GM12874 (cell line): ENCODE measurements at regions not wholly inside any gene's neighbourhood (a gene's known extent, or its start where the extent isn't known, plus 50 kb on each side); places are given as distances from the start of the nearest gene placed in this dataset.

ENCODE experiments used
- TF ChIP-seq, protein P1 (sequence below): IDR thresholded peaks from 2 replicates; pipeline ENCODE4 v1.5.1; 2011; ENCODE audit warnings: low read depth, mild to moderate bottlenecking, control low read depth, low read length, moderate library complexity; ENCODE audit not compliant: insufficient read depth

- TF ChIP-seq, protein P1, sequence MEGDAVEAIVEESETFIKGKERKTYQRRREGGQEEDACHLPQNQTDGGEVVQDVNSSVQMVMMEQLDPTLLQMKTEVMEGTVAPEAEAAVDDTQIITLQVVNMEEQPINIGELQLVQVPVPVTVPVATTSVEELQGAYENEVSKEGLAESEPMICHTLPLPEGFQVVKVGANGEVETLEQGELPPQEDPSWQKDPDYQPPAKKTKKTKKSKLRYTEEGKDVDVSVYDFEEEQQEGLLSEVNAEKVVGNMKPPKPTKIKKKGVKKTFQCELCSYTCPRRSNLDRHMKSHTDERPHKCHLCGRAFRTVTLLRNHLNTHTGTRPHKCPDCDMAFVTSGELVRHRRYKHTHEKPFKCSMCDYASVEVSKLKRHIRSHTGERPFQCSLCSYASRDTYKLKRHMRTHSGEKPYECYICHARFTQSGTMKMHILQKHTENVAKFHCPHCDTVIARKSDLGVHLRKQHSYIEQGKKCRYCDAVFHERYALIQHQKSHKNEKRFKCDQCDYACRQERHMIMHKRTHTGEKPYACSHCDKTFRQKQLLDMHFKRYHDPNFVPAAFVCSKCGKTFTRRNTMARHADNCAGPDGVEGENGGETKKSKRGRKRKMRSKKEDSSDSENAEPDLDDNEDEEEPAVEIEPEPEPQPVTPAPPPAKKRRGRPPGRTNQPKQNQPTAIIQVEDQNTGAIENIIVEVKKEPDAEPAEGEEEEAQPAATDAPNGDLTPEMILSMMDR, result no peak
Observed at GRCh38 chr5:58318468-58318867, 141.4 kb downstream of the PLK2 start.

GRCh38 chr5:58317808-58318207, 142.1 kb downstream of the PLK2 start:
- TF ChIP-seq, protein P1, result no peak

- TF ChIP-seq, protein P1, result no peak
Observed at GRCh38 chr5:58317009-58317408, 142.9 kb downstream of the PLK2 start.

DNA sequence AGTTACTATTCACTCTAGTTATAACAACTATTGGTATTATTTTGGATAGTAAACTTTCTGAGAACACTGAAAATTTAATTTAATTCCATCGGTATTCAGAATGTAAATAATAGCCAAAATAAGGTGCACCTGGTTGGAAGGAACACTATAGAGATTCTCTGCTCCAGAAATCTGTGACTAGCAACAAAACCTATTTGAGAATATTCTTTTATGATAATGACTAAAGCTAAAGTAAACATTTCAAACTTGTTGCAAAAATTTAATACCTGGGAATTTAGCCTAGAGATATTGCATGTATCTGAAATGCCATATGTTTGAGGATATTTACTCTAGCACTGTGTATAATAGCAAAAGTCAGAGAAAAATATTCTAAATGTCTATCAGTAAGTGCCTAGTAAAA, 144.1 kb downstream of the PLK2 start:
- TF ChIP-seq, protein P1, result no peak

DNA sequence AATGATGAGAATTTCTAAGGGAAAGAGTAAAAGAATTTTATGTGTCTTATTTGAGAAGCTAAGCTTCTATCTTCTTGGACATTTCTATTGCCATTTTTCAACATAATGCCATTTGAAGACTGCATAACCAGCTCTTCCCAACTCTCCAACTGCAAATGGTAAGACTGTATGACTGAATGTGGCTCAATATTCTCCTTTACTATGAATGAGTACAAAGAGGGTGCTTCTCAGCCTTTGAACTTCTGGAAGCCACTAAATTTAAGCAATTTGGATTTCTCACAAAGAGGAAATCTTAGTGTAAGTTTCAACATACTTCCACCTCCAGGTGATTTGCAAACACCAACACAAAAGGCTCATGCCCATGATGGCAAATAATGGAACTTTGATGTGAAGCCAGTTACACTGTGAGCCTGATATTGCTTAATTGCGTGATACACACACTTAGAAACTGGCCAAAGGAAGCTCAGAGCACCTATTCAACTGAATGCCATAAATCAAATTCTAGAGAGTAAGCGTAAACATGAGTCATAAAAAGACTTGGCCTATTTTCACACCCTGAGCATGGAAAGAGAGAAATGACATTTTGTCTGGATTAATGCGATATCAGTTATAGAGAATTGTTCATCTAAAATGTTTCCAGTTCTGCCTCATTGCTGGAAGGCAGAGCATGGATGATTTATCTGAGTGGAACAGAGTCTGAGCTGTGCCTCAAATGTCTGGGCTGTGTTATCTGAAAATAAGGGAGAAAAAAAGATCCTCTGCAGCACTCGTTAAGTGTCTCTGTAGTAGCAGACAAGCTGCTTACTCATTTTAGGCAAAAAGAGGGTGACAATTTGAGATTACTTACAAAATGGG, 145.3 kb downstream of the PLK2 start:
- TF ChIP-seq, protein P1, result no peak

- TF ChIP-seq, protein P1, result no peak
Observed at GRCh38 chr5:58312299-58312698, 147.6 kb downstream of the PLK2 start.

DNA sequence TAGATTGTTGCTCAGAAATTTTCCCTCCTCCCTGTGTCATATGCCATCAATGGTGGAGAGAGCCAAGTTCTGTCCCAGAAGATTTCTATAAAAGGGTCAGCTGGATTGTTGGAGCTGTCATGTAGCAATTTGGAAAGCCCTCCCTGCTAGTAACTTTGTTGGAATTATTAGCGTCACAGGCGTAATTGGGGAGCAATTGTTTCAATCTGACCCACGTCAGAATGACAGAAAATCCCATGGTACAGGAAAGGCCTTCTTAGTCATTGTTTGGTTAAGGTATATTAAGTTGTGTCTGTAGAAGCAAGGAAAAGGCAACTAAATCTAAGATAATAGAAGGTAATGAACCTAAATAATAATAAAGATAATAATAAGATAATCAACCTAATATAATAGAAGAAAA, 148.4 kb downstream of the PLK2 start:
- TF ChIP-seq, protein P1, result no peak
